ENCODE measurements at regions not wholly inside any gene's neighbourhood (a gene's known extent, or its start where the extent isn't known, plus 50 kb on each side); places are given as distances from the start of the nearest gene placed in this dataset.

DNA sequence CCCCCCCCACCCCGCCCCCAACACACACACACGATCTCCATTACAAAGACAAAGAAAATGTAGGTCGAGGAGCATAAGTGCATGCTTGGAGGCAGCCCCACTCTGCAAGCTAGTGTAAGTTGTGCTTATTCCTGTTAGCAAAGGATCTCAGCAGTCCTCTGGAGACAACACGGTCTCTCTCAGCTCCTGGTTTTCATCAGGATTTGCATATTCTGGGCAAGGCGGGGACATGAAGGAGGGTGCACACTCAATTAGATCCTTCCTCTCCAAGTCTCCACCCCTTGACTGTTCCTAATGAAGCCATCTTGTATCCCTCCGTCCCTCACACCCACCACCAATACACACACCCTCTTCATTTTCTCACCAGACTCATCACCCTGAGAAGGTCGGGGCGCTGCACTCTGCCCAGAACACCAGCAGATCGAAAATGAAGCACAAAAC lies 63.8 kb downstream of the MRPL46 start:
- Histone ChIP-seq H3K4me3 (no peak overlapping the region), H3K4me1 (peaks cover 10% of the 10 kb centered on the region), H3K36me3 (ENCODE audit: low read depth, missing control alignments) (no peaks in the 10 kb centered on the region), H3K27me3 (no peaks in the 10 kb centered on the region), H3K27ac (no peak overlapping the region), H3K9me3 (no peaks in the 10 kb centered on the region)
- TF ChIP-seq, protein P1, sequence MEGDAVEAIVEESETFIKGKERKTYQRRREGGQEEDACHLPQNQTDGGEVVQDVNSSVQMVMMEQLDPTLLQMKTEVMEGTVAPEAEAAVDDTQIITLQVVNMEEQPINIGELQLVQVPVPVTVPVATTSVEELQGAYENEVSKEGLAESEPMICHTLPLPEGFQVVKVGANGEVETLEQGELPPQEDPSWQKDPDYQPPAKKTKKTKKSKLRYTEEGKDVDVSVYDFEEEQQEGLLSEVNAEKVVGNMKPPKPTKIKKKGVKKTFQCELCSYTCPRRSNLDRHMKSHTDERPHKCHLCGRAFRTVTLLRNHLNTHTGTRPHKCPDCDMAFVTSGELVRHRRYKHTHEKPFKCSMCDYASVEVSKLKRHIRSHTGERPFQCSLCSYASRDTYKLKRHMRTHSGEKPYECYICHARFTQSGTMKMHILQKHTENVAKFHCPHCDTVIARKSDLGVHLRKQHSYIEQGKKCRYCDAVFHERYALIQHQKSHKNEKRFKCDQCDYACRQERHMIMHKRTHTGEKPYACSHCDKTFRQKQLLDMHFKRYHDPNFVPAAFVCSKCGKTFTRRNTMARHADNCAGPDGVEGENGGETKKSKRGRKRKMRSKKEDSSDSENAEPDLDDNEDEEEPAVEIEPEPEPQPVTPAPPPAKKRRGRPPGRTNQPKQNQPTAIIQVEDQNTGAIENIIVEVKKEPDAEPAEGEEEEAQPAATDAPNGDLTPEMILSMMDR (IDR thresholded peaks at IDR 0.05) = no peak
- TF ChIP-seq POLR2A (IDR thresholded peaks at IDR 0.05) = no peak
- intact Hi-C loops (cut with DNase I; ENCODE audit: low total_unique reads) = no loop called here
- DNase-seq = no peak
- WGBS, 2 donors = 72 to 81% methylated on average over 9 of the region's 9 CpGs

DNA sequence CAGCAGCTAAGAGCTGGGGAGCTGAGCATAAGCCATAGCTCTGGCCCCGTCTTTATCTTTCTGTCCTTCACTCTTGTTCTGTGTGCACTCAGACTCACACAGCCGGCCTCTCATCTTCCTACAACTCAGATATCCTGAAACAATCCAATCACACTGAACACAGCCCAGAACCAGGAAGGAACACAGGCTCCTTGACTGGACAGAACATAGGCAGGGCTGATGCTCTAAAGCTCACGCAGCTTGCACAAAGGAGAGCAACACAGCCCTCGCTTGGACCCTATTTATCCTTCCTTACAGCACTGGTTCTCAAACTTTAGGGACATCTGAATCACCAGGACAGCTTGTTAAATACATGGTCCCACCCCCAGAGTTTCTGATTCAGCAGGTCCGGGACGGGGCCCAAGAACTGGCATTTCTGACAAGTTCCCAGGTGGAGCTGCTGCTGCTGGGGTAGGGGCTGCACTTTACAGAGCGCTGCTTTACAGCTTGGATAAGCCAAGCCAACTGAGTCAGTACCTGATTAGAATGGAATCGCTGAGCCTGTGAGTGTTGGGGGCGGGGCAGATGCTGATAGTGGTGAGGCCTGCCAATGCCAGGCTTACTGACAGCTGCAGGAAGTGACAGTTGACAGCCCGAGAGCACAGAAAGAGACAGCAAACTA lies 65.1 kb downstream of the MRPL46 start:
- H3K27me3 ChIP-seq = no peaks in the 10 kb centered on the region
- H3K36me3 ChIP-seq (ENCODE audit: low read depth, missing control alignments) = no peaks in the 10 kb centered on the region
- peaks cover 10% of the 10 kb centered on the region for H3K4me1 ChIP-seq
- intact Hi-C loops (cut with DNase I; ENCODE audit: low total_unique reads) = no loop called here
- whole genome bisulfite sequencing, 2 donors = 42 to 53% methylated on average over 8 to 10 of the region's 10 CpGs
- no peaks in the 10 kb centered on the region for H3K9me3 ChIP-seq
- DNase-seq = no peak
- H3K4me3 ChIP-seq = no peak overlapping the region
- TF ChIP-seq, protein P1 (IDR thresholded peaks at IDR 0.05) = no peak
- TF ChIP-seq POLR2A (IDR thresholded peaks at IDR 0.05) = no peak
- H3K27ac ChIP-seq = no peak overlapping the region

DNA sequence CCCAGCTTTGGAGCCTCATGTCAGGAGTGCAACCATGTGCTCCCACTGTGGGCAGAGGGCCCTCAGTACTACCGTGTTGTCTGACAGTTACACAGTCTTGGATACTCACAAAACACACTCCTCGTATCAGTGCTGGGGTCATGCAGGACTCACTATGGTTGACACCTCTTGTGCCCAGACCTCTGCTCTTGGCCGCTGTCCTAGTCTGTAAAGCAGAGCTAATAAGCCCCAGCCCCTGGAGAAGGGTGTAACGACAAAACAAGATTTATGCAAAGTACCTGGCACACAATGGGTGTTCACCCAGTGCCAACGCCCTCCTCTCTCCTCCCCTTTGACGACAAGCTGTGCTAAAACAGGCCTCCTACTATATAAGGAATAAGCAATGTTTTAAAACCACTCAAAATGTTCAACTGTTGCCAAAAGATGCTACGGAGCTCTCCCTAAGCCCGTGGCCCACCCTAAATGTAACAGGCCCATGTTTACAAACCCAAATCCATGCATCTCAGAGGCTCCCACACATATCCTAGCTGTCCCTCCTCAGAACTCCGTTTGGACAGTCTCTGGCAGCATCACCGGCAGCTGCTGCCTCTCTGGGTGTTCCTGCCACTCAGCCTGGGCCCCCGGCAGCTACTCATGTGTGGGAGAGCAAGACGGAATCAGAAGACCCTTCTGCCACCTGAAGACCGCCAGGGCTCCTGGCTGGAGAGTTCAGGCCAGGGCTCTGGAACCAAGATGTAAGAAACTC lies 65.8 kb downstream of the MRPL46 start:
- DNase-seq = no peak
- no peak overlapping the region for H3K27ac ChIP-seq
- intact Hi-C loops (cut with DNase I; ENCODE audit: low total_unique reads) = no loop called here
- H3K4me3 ChIP-seq = no peak overlapping the region
- H3K36me3 ChIP-seq (ENCODE audit: low read depth, missing control alignments) = no peaks in the 10 kb centered on the region
- peaks cover 10% of the 10 kb centered on the region for H3K4me1 ChIP-seq
- TF ChIP-seq, protein P1 (IDR thresholded peaks at IDR 0.05) = no peak
- TF ChIP-seq POLR2A (IDR thresholded peaks at IDR 0.05) = no peak
- no peaks in the 10 kb centered on the region for H3K9me3 ChIP-seq
- H3K27me3 ChIP-seq = no peaks in the 10 kb centered on the region
- WGBS, 2 donors = 41 to 61% methylated on average over 13 of the region's 13 CpGs

DNA sequence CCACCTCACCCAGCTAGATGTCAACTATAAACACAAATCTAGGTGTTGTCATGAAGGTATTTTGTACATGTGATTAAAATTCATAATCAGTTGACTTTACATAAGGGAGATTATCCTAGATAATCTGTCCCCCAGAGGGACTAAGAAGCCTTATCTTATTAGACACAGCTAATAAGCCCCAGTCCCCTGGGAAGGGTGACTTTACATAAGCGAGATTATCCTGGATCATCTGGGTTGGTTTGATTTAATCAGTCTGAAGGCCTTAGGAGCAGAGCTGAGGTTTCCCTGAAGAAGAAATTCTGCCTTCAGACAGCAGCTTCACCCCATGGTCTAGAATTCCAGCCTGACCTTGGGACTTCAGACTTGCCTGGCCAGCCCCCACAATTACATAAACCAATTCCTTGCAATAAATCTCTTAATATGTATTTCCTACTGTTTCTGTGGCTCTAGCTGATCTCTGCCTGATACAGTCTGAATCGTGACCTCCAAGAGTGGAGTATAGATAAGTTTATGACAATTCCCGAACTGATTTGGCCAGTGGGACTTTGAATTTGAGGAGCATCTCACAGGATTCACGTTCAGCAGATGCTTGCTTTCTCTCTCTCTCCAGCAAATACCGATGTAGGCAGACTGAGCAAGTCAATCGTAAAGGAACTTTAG lies 66.5 kb downstream of the MRPL46 start:
- Histone ChIP-seq H3K4me1 (peaks cover 10% of the 10 kb centered on the region), H3K27me3 (no peaks in the 10 kb centered on the region), H3K36me3 (ENCODE audit: low read depth, missing control alignments) (no peaks in the 10 kb centered on the region), H3K9me3 (no peaks in the 10 kb centered on the region), H3K27ac (no peak overlapping the region), H3K4me3 (no peak overlapping the region)
- 50 to 54% methylated on average over 6 of the region's 6 CpGs for whole genome bisulfite sequencing, 2 donors
- TF ChIP-seq, protein P1 (IDR thresholded peaks at IDR 0.05) = no peak
- no peak for TF ChIP-seq POLR2A (IDR thresholded peaks at IDR 0.05)
- no peak for DNase-seq
- intact Hi-C loops (cut with DNase I; ENCODE audit: low total_unique reads) = no loop called here
